Raji (cell line): ENCODE measurements at regions not wholly inside any gene's neighbourhood (a gene's known extent, or its start where the extent isn't known, plus 50 kb on each side); places are given as distances from the start of the nearest gene placed in this dataset.

ENCODE experiments used
- POLR2A ChIP-seq: IDR thresholded peaks from 2 replicates; pipeline ENCODE4 v1.6.1; 2011; ENCODE audit warnings: low read depth, low read length, control low read depth; ENCODE audit not compliant: insufficient read depth

DNA sequence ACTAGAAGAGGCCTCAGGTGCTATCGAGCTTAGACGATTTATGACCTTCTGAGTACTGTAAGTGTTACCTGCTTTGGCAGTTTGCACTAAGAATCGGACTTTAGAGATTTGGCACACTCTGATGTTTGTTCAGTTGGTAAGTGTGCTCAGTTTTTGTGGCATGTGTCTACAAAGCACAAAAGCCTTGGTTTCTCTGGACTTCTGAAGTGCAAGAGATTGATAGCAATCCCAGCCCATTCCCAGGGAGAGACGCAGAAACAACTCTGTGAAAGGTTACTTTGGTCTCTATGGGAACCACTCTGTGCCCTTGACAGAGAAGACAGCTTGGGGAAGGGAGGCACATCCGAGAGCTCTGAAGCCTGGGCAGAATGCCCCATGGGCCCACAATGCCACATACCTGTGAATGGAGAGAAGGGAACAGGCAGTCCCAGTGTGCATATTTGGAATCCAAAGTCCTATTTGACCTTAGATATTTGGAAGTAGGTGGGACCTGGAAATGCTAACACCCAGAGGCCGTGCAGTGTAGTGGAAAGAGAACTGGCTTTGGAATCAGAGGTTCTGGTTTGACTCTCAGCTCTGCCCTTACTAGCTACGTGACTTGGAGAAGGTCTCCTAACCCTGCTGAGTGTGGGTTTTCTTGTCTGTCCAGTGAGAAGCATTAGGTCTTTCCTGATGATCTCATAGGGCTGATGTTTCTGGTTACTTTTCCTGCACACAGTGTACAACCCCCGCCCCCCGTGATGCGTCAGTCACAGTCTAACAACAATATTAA, 194.3 kb upstream of the VLDLR start:
- TF ChIP-seq POLR2A, result no peak

DNA sequence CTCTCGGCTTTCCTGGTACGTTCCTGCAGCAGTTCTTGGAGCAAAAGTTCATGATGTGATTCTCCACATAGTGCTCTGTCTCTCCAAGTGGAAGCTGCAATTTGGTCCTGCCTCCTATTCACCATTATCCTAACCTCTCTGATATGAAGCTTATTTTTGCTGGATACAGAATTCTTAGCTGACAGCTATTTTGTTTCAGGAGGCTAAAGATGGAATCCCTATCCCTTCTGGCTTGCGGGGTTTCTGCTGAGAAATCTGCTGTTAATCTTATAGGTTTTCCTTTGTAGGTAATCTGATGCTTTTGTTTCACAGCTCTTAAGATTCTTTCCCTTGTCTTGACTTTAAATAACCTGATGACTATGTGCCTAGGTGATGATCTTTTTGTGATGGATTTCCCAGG, 181.6 kb upstream of the VLDLR start:
- TF ChIP-seq POLR2A, result no peak

DNA sequence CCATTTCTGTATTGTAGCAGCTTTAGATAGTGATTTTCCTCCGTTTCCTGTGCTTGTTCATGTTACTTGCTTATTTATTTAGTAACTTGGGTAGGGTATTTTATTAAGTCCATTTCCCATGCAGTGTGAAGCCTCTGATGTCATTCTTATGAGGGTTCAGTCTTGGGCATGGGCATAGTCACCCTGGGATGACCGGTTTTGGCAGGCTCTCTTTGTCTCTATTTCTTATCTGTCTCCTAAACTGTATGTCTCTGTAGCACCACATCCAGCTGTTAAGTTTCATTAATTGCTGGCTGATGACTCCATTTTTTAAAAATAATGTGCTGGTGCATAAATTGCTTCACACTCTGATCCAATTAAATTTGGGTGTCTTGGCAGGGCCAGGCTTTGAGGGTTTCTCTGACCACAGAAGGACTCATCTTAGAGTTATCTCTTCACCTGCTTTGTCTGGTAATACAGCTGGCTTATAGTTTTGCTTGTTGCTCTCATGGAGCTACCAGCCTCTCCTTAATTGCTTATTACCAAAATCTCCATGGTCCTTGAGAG, 173.3 kb upstream of the VLDLR start:
- no peak for TF ChIP-seq POLR2A

DNA sequence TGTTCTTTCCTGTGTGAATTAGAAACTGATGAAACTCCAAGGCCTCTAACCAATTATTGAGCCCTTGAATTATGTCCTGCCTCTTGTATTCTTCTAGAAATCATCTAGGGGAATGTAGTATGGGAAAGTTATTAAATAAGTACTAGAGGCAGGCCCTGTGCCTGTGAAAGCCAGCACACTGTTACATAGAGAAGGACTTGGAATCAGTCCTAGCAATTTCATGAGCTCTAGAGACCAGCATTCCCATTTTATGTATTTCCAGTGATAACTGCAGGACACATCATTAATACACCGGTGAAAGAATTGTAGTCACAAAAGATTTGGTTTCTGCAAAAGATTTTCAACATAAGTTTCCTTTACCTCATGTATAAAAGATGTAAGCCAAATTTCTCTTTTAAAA, 168.5 kb upstream of the VLDLR start:
- no peak for TF ChIP-seq POLR2A

DNA sequence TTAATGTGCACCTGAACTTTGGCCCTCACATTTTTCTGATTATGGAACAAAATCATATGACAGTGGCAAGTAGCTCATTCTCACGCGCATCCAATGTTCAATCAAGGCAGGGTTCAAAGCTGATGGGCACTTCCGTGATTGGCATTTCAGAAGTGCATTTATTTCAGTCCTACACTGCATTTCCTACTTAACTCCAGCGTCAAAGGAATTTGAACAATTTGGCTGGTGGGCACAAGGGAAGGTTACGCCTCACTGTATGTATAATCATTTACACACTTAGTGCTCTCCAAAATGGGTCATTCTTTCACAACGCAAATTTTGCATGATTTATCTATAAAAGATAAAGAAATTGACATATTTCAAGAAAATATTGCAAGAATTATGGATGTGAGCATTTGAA, 167.9 kb upstream of the VLDLR start:
- no peak for TF ChIP-seq POLR2A

DNA sequence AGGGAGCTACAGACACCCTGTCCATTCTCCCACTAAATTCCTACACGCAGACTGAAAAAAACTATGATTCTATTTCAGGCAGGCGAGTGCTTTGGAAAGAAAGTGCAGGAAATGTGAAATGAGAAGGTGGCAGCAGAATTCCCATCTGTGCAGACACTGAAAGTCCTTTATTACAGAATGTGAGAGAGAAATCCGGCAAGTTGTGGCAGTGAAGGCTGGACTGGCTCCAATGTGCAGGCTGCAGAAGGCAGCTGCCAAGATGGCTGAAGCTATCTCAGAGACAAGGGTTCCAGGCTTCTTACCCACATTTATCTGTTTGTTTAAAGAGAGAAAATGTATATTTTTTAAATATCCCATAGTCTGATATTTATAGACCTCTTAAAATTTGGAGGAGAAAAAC, 161.8 kb upstream of the VLDLR start:
- TF ChIP-seq POLR2A, result no peak

DNA sequence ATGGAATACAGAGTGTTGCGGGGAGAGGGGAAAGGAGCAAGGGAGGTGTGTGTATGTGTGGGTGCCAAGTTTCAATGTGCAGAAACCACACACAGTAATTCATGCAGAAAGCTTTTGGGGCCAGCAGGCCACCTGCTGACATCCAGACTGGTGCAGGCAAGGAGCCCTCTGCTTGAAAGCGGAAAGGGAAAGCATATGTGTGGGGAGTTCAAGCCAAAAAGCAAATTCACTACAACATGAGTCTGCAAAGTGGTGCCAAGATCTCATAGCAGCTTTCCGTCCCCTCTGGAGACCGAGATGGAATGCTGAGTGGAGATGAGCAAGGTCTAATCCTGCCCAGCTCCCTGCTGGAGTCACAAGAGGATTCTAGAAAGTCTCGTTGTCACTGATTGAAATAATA, 159.7 kb upstream of the VLDLR start:
- TF ChIP-seq POLR2A, result no peak

DNA sequence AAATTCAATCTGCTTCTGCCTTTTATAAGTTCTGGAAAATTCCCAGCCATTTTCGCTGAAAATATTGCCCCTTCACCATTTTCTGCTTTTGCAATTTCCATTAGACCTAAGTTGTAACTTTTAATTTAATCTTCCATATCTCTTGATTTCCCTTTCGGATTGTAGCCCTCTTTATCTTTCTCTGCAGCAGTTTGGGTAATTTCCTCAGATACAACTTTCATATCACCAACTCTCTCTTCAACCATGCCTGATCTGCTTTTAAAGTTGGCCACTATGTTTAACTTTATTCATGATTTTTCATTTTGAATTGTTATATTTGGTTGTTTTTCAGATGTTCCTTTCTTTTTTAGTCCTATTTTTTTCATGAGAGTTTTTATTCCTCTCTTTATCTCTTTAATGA, 157.0 kb upstream of the VLDLR start:
- no peak for TF ChIP-seq POLR2A

DNA sequence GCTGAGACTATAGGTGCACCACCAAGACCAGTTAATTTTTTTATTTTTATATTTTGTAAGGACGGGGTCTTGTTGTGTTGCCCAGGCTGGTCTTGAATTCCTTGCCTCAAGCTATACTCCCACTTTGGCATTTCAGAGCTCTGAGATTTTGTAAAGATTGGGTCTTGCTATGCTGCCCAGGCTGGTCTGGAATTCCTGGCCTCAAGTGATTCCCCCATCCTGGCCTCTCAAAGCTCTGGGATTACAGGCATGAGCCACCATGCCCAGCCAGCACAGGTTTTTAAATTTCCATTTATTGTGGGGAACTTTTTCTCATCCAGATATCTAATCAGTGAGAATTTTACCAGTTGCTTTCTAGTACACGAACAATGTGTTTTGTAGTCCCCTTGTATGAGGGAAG, 156.1 kb upstream of the VLDLR start:
- no peak for TF ChIP-seq POLR2A

DNA sequence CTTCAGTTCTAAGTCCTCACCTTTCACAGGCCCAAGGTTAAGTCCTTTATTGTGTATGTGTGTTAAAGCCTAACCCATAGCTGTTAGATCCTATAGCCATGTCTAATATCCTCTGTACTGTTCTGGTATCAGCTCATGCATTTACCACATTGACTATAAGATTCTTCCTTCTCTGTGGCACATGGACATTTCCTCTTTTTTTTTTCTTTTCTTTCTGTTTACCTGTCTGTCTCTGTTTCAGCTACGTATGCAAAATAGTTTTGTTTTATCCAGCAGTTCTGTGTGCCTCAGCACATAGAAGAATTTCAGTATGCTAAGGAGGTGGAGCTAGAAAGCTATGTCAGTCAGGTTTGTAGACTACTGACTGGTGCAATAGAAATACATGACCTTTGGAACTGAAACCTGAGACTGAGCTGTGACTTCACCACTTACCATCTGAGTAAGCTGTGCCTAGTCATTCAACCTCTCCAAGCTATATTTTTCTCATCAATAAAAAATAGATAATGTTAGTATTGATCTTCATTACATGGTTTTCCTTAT, 155.6 kb upstream of the VLDLR start:
- no peak for TF ChIP-seq POLR2A

DNA sequence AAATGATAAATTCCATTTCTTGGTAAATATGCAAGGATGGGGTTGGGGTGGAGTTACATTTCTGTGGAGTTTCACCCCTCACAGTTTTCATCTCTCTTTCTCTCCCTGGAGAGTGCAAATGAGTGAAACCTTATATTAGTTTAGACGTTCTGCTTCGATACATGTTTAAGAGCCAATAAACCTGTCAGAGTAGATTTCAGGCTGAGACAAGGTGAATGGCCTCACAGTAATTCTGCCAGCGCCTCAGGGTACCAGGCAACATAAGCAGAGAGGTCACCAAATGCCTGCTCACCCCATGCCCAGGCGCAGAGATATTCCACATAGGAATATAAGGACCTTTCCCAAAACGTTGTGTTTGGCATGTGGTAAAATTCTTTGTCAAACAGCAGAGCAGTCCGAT, 154.9 kb upstream of the VLDLR start:
- TF ChIP-seq POLR2A, result no peak

DNA sequence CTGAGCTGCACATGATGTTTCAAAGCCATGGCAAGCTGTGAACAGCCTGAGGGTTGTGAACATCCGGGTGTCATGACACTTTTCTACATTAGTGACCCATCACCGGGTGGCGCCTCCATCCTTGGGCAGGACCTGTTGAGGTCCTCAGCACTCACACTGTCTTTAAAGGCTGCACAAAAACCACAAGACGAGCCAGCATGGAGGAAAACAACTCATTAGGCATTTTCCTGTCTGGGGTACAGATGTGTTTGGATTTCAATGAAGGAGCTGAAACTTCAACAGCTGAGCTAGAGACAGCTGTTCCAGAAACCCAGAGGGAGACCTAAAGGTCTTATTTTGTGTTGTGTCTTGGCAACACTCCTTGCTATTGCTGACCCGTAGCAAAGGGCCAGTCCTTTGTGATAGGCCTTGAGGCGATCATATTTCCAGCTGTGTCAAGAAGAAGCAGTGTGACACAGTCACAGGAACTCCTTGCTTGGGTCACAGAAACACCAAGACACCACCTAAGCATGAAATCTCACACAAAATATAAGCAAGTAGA, 151.8 kb upstream of the VLDLR start:
- no peak for TF ChIP-seq POLR2A

DNA sequence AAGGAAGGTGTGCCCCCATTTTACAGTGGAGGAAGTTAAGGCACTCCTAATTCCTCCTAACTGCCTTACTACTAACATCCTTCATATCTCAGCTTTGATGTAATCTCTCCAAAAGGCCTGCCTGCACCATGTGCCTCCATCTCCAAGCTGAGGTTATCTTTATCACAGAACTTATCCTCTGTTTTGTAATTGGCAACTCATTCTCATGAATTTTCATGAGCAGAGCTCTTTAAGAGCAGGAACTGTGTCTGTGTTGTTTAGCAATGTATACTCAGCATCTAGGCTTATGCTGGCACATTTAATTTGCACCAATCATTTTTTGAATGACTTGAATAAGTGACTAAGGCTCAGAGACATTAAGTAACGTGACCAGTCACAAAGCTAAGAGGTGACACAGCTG, 147.9 kb upstream of the VLDLR start:
- no peak for TF ChIP-seq POLR2A

DNA sequence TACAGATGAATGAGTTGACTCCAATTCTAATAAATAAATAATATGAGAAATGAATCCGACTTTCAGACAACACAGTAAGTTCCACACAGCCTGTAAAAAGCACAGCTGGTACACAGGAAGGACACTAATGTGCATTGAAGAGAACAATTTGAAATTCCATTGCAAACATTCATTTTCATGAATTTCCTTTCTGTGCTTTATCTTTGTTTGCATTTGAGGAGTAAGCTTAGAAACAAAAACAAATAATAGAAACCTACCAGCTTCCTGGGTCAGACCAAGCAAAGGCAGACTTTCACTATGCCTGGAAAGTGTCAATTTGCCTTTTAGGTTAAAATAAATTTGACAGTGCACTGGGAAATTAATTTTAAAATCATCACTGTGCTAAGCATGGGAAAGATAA, 143.8 kb upstream of the VLDLR start:
- no peak for TF ChIP-seq POLR2A

DNA sequence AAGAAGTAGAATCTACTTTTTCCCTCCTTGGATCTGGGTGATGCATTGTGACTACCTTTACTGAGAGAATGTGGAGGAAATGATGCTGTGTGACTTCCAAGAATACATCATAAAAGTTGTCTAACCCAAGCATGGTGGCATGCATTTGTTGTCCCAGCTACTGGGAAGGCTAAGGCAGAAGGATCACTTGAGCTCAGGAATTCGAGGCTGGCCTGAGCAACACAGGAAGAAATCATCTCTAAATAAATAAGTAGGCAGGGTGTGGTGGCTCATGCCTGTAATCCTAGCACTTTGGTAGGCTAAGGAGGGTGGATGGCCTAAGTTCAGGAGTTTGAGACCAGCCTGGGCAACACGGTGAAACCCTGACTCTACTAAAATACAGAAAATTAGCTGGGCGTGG, 143.2 kb upstream of the VLDLR start:
- TF ChIP-seq POLR2A, result no peak

DNA sequence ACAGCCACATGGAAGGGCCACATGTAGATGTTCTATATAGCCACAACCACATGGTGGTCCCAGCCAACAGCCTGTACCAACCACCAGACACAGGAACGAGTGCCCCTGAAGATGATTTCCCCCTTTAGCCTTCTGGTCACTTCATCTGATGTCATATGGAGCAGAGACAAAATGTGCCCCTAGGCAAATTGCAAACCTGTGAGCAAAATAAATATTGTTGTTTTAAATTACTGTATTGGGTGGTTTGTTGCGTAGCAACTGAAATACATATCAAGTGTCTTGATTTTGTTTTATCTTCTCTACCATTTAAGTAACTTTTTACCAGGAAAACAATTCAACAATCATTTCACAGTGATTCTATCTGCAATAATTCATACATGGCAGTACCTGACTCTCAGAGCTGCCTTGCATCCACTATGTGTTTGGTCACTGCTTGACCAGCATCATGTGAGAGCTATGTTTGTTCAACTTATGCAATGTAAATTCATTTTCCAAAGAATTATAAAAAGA, 142.5 kb upstream of the VLDLR start:
- no peak for TF ChIP-seq POLR2A

DNA sequence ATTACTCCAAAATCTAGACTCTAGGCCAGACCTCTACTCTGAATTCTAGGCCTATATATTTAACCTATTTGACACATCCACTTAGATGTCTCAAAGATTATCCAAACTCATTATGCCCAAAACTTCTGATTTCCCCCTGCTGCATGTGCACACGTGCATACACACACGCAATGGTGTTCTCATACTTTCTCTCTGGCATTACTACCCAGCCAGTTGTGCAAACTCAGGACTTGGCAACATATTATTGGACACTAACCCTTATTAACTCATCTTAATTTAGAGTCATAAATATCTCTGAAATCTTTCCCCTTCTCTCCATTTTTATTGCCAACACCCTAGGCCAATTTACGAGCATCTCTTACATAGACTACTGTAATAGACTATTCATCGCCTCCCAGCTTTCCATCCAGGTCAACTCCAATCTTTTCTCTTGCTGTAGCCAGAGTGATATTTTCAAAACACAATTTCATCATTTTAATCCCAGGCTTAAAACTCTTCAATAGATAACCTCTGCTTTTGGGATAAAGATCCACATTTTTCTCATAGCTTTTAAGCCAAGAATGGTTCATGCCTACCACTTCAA, 141.2 kb upstream of the VLDLR start:
- no peak for TF ChIP-seq POLR2A

DNA sequence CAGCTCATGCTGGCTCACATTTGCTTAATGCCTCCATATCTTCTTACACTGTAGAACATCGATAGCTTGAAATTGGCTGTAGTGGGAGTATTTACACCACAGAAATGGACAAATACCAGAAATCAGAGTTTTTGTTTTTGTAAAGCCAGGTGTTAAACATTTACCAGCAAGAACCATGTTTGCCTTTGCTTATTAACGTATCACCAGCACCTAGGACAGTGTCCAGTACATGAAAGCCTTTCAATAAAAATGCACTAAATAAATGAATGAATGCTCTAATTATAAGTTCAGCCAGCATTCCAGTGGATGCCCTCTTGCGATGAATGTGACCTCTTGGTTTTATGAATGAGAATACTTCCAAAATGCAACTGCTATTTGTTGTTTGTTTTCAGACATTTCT, 140.4 kb upstream of the VLDLR start:
- no peak for TF ChIP-seq POLR2A
